Fibroblast of lung (primary cell): ENCODE measurements at regions not wholly inside any gene's neighbourhood (a gene's known extent, or its start where the extent isn't known, plus 50 kb on each side); places are given as distances from the start of the nearest gene placed in this dataset.

Experiments used
- DNase-seq, 2 donors: peaks; one replicate each; pipeline versions ENCODE4 v3.0.0 to v3.0.0-alpha.2; 2010; ENCODE audit warnings: low read depth in 2 of 2
- H2AFZ ChIP-seq: 2 replicates; pipeline ENCODE4 v1.5.1; 2012; ENCODE audit warnings: low read length, control low read depth, inconsistent platforms
- H3K27ac ChIP-seq: 2 replicates; pipeline ENCODE4 v1.5.1; 2011; ENCODE audit warnings: low read length, control low read depth; ENCODE audit not compliant: insufficient read depth
- H3K27me3 ChIP-seq: 2 replicates; pipeline ENCODE4 v1.5.1; 2011; ENCODE audit warnings: mild to moderate bottlenecking, low read length; ENCODE audit not compliant: control insufficient read depth, insufficient read depth
- H3K36me3 ChIP-seq: 2 replicates; pipeline ENCODE4 v1.5.1; 2011; ENCODE audit warnings: low read length; ENCODE audit not compliant: control insufficient read depth, insufficient read depth
- H3K4me1 ChIP-seq: 2 replicates; pipeline ENCODE4 v1.5.1; 2011; ENCODE audit warnings: low read length; ENCODE audit not compliant: control insufficient read depth, insufficient read depth; ENCODE audit errors: extremely low read depth
- H3K4me2 ChIP-seq: 2 replicates; pipeline ENCODE4 v1.5.1; 2011; ENCODE audit warnings: low read length, control low read depth; ENCODE audit not compliant: insufficient read depth; ENCODE audit errors: extremely low read depth
- H3K4me3 ChIP-seq, 4 experiments: fragments of 200-600 bp in 1 of 4; sonication (generic) in 1 of 4; replicated peaks in 1 of 4; 2 replicates each; pipeline ENCODE4 v1.5.1; 2011 to 2016; ENCODE audit warnings: low read length in 4 of 4, low read depth in 3 of 4, mild to moderate bottlenecking in 3 of 4, control low read depth in 2 of 4, inconsistent platforms in 1 of 4, mixed read lengths in 1 of 4; ENCODE audit not compliant: insufficient read depth in 1 of 4; ENCODE audit errors: control extremely low read depth in 1 of 4
- H3K79me2 ChIP-seq: 2 replicates; pipeline ENCODE4 v1.5.1; 2012; ENCODE audit warnings: mild to moderate bottlenecking, low read length, inconsistent platforms; ENCODE audit not compliant: control insufficient read depth, insufficient read depth
- H3K9ac ChIP-seq: 2 replicates; pipeline ENCODE4 v1.5.1; 2011; ENCODE audit warnings: mild to moderate bottlenecking, low read length, control low read depth; ENCODE audit not compliant: insufficient read depth
- H3K9me3 ChIP-seq: 2 replicates; pipeline ENCODE4 v1.5.1; 2012; ENCODE audit warnings: low read depth, low read length; ENCODE audit not compliant: control insufficient read depth, insufficient read depth
- H4K20me1 ChIP-seq: 2 replicates; pipeline ENCODE4 v1.5.1; 2011; ENCODE audit warnings: low read length; ENCODE audit not compliant: control insufficient read depth, insufficient read depth; ENCODE audit errors: extremely low read depth
- EZH2 ChIP-seq: IDR thresholded peaks from 2 replicates; pipeline ENCODE4 v1.5.1; 2012; ENCODE audit warnings: low read length, control low read depth, mild to moderate bottlenecking; ENCODE audit errors: missing control alignments
- TF ChIP-seq, protein P1 (sequence below), 2 donors: IDR thresholded peaks in 1 of 2; conservative IDR thresholded peaks in 1 of 2; 1 replicate in 1 of 2; 2 replicates in 1 of 2; pipeline ENCODE4 v1.5.1; 2011 to 2012; ENCODE audit warnings: low read length in 2 of 2, control low read depth in 1 of 2, inconsistent platforms in 1 of 2, low read depth in 1 of 2, mild to moderate bottlenecking in 1 of 2

GRCh38 chr5:175163586-175164275, 280.3 kb downstream of the DRD1 start:
- Histone ChIP-seq H3K36me3 (no peaks in the 10 kb centered on the region), H3K4me3 (no peak overlapping the region), H3K4me2 (no peak overlapping the region), H3K79me2 (no peaks in the 10 kb centered on the region), H3K4me1 (no peaks in the 10 kb centered on the region), H3K27me3 (no peaks in the 10 kb centered on the region), H3K9me3 (no peaks in the 10 kb centered on the region), H4K20me1 (no peaks in the 10 kb centered on the region), H3K9ac (no peak overlapping the region), H3K27ac (no peak overlapping the region), H2AFZ (no peak overlapping the region)
- no peak for TF ChIP-seq EZH2
- TF ChIP-seq, protein P1, sequence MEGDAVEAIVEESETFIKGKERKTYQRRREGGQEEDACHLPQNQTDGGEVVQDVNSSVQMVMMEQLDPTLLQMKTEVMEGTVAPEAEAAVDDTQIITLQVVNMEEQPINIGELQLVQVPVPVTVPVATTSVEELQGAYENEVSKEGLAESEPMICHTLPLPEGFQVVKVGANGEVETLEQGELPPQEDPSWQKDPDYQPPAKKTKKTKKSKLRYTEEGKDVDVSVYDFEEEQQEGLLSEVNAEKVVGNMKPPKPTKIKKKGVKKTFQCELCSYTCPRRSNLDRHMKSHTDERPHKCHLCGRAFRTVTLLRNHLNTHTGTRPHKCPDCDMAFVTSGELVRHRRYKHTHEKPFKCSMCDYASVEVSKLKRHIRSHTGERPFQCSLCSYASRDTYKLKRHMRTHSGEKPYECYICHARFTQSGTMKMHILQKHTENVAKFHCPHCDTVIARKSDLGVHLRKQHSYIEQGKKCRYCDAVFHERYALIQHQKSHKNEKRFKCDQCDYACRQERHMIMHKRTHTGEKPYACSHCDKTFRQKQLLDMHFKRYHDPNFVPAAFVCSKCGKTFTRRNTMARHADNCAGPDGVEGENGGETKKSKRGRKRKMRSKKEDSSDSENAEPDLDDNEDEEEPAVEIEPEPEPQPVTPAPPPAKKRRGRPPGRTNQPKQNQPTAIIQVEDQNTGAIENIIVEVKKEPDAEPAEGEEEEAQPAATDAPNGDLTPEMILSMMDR (conservative IDR thresholded peaks at IDR 0.05 in 1 of 2, IDR thresholded peaks at IDR 0.05 in 1 of 2; ENCODE audit: low read depth in 1 of 2, low read length in 2 of 2), result no peak
- DNase-seq, result no peak

DNA sequence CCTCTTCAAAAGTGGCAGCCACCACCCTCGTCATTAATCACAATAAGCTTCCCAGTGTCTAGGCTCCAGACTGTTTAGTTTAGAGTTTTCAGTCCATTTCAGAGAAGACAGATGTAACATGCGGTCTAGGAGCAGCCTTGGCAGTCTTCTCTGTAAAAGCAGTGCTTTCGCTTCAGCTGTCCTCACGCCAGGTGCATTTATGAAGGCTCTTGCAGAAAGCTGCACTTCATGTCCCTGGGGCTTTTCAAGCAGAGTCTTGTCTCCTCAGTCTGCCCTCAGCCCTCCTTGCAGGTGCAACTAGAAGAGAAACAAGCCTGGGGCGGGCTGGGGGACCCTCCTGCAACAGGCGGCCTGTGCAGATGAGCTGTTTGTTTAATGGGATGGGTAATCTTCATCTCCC, 281.9 kb downstream of the DRD1 start:
- H3K9me3 ChIP-seq, result no peaks in the 10 kb centered on the region
- no peak overlapping the region for H3K27ac ChIP-seq
- no peaks in the 10 kb centered on the region for H3K4me1 ChIP-seq
- H4K20me1 ChIP-seq, result no peaks in the 10 kb centered on the region
- H2AFZ ChIP-seq, result no peak overlapping the region
- no peaks in the 10 kb centered on the region for H3K27me3 ChIP-seq
- TF ChIP-seq EZH2, result no peak
- TF ChIP-seq, protein P1 (conservative IDR thresholded peaks at IDR 0.05 in 1 of 2, IDR thresholded peaks at IDR 0.05 in 1 of 2; ENCODE audit: low read depth in 1 of 2, low read length in 2 of 2), result no peak
- H3K79me2 ChIP-seq, result no peaks in the 10 kb centered on the region
- no peak overlapping the region for H3K9ac ChIP-seq
- peak in 1 of 2 donors; percentile 2 for DNase-seq
- no peaks in the 10 kb centered on the region for H3K36me3 ChIP-seq
- H3K4me3 ChIP-seq, result no peak overlapping the region
- no peak overlapping the region for H3K4me2 ChIP-seq

DNA sequence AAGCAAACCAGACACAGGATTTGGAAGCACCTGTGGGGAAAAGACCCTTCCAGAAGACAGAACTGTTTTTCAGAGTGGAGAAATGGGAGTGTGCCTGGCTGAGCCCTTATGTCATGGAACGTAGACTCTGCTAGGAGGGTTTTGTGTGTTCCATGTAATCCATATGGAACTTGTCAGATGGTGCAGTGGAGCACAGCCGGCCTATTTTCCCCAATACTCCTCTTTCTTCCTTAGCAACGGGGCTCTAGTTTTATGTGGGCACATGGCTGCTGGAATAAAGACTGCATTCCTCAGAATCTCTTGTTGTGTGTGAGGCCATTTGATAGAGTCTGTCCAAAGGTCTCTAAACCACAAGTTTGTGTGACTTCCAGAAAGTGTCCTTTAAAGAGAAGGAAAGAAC, 284.0 kb downstream of the DRD1 start:
- H3K4me2 ChIP-seq, result no peak overlapping the region
- no peaks in the 10 kb centered on the region for H3K79me2 ChIP-seq
- H3K9me3 ChIP-seq, result no peaks in the 10 kb centered on the region
- no peak overlapping the region for H3K4me3 ChIP-seq
- no peak overlapping the region for H2AFZ ChIP-seq
- H3K27me3 ChIP-seq, result no peaks in the 10 kb centered on the region
- no peak for TF ChIP-seq EZH2
- TF ChIP-seq, protein P1 (conservative IDR thresholded peaks at IDR 0.05 in 1 of 2, IDR thresholded peaks at IDR 0.05 in 1 of 2; ENCODE audit: low read depth in 1 of 2, low read length in 2 of 2), result no peak
- H3K4me1 ChIP-seq, result no peaks in the 10 kb centered on the region
- H3K9ac ChIP-seq, result no peak overlapping the region
- H3K36me3 ChIP-seq, result no peaks in the 10 kb centered on the region
- H4K20me1 ChIP-seq, result no peaks in the 10 kb centered on the region
- DNase-seq, result no peak
- H3K27ac ChIP-seq, result no peak overlapping the region
